IPS-NIHi11 (cell line): ENCODE measurements at regions not wholly inside any gene's neighbourhood (a gene's known extent, or its start where the extent isn't known, plus 50 kb on each side); places are given as distances from the start of the nearest gene placed in this dataset.
A peak's percentile ranks its signal among the peaks of the same experiment; 100 is the strongest.
"Not testable (repeated sequence)": the region's sequence is repeated elsewhere in the genome, so short reads cannot be mapped to it uniquely, and the experiment has no call there.

Source experiments
- DNase-seq: peaks from one replicate; pipeline ENCODE4 v3.0.0; 2012; ENCODE audit warnings: mixed read lengths, low spot score

- no peak for DNase-seq
Observed at GRCh38 chr2:105536175-105536574, 137.3 kb upstream of the FHL2 start.

- DNase-seq: not testable (repeated sequence)
Observed at GRCh38 chr2:105529258-105529657, 130.4 kb upstream of the FHL2 start.

GRCh38 chr2:105526000-105526925 lies 127.4 kb upstream of the FHL2 start:
- DNase-seq: no peak

- DNase-seq: no peak
Observed at GRCh38 chr2:105525201-105525600, 126.3 kb upstream of the FHL2 start.

- no peak for DNase-seq
Observed at GRCh38 chr2:105522645-105523044, 123.8 kb upstream of the FHL2 start.

GRCh38 chr2:105521616-105522015 lies 122.8 kb upstream of the FHL2 start:
- no peak for DNase-seq

- peak; percentile 69 for DNase-seq
Observed at GRCh38 chr2:105521176-105521575, 122.3 kb upstream of the FHL2 start.

GRCh38 chr2:105519516-105519915 lies 120.7 kb upstream of the FHL2 start:
- DNase-seq: no peak

- DNase-seq: no peak
Observed at GRCh38 chr2:105518897-105519296, 120.0 kb upstream of the FHL2 start.

GRCh38 chr2:105517814-105518705 lies 119.2 kb upstream of the FHL2 start:
- no peak for DNase-seq

GRCh38 chr2:105515581-105516415 lies 116.9 kb upstream of the FHL2 start:
- DNase-seq: no peak

- no peak for DNase-seq
Observed at GRCh38 chr2:105514576-105514975, 115.7 kb upstream of the FHL2 start.

GRCh38 chr2:105510761-105511528 lies 112.1 kb upstream of the FHL2 start:
- DNase-seq: no peak

- no peak for DNase-seq
Observed at GRCh38 chr2:105509269-105510086, 110.6 kb upstream of the FHL2 start.

GRCh38 chr2:105506860-105507259 lies 108.0 kb upstream of the FHL2 start:
- not testable (repeated sequence) for DNase-seq

- DNase-seq: no peak
Observed at GRCh38 chr2:105504459-105504858, 105.6 kb upstream of the FHL2 start.

GRCh38 chr2:105502625-105503334 lies 103.9 kb upstream of the FHL2 start:
- DNase-seq: no peak

GRCh38 chr2:105498281-105498846 lies 99.5 kb upstream of the FHL2 start:
- DNase-seq: no peak

GRCh38 chr2:105497094-105497493 lies 98.2 kb upstream of the FHL2 start:
- DNase-seq: no peak
